WI38 (cell line): ENCODE measurements at regions not wholly inside any gene's neighbourhood (a gene's known extent, or its start where the extent isn't known, plus 50 kb on each side); places are given as distances from the start of the nearest gene placed in this dataset.
"Not testable (repeated sequence)": the region's sequence is repeated elsewhere in the genome, so short reads cannot be mapped to it uniquely, and the experiment has no call there.

Source experiments
- H3K4me3 ChIP-seq: 2 replicates; pipeline ENCODE4 v1.5.1; 2011; ENCODE audit warnings: low read depth, mild to moderate bottlenecking, control low read depth, low read length
- TF ChIP-seq, protein P1 (sequence below): IDR thresholded peaks from 2 replicates; pipeline ENCODE4 v1.5.1; 2012; ENCODE audit warnings: low read depth, mild to moderate bottlenecking, control low read depth, low read length

DNA sequence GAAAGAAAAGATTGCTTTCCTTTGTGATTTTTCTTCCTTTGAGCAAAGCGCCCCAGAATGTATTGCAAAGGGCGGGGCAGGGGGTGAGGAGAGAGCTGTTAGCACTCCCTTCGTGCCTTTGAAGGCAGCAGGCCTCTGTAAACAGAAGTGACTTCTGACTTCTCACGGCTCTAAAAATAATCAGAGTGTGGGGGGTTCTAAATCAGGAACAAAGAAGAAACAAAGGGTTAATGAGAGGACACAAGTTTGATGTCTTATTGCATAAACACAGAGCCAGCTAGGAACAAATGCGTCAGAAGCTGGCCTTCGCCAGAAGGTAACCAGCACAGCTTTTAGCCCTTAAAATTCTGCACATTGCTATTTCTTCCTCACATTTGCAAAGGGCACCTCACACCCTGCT is 626.2 kb downstream of the MID1IP1 start:
- H3K4me3 ChIP-seq: no peak overlapping the region
- TF ChIP-seq, protein P1, sequence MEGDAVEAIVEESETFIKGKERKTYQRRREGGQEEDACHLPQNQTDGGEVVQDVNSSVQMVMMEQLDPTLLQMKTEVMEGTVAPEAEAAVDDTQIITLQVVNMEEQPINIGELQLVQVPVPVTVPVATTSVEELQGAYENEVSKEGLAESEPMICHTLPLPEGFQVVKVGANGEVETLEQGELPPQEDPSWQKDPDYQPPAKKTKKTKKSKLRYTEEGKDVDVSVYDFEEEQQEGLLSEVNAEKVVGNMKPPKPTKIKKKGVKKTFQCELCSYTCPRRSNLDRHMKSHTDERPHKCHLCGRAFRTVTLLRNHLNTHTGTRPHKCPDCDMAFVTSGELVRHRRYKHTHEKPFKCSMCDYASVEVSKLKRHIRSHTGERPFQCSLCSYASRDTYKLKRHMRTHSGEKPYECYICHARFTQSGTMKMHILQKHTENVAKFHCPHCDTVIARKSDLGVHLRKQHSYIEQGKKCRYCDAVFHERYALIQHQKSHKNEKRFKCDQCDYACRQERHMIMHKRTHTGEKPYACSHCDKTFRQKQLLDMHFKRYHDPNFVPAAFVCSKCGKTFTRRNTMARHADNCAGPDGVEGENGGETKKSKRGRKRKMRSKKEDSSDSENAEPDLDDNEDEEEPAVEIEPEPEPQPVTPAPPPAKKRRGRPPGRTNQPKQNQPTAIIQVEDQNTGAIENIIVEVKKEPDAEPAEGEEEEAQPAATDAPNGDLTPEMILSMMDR: no peak

DNA sequence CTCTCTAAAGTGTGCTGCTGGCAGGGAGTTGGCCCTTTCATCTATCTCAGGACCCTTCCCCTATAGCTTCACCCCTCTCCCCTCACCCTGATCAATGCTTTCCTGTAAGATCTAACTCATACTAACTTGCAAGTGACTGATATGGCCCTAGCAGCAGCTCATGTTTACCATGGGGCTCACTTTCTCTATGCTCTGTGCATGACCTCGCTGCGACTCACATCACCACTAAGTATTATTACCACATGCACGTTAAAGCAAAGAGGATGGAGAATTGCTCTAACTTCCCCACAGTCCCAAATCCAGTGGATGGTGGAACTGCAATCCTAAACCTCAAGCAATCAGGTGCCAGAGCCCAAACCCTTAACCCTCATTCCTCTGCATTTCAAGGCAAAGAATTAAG is 626.6 kb downstream of the MID1IP1 start:
- TF ChIP-seq, protein P1: no peak
- H3K4me3 ChIP-seq: no peak overlapping the region

DNA sequence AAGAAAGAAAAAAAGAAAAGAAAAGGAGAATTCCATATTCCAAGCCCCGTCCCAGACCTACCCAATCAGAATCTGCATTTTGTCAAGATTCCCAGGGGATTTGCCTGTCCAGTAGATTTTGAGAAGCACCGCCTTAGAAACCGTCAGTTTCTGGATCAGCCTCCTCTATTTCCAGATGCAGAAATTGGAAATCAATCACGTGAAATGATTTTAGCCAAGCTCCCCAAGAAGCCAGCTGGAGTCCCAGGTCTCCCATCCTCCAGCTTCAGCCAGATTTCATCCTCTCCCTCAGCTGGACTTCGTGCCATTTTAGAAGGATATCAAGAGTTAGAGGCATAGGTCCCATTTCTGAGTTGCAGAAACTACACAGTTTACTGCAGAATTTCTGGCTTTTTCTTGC is 629.3 kb downstream of the MID1IP1 start:
- TF ChIP-seq, protein P1: no peak
- no peak overlapping the region for H3K4me3 ChIP-seq

DNA sequence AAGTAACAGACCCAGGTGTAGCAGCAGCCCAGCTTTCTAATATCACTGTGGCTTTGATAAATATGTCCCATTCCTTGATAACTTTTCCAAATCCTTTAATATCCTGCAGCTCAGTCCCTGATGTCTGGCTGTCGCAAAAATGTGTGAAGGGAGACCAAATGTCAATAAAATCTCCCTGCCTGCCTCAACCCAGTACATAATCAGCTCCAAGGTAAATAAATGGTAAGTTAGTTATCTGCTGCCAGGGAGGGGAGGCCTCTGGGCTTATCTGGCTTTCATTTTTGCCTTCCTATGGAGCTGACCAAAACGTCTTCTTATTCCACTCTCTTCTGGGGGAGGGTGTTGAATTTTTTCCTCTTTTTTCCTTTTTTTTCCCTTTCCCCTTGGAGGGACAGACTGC is 630.6 kb downstream of the MID1IP1 start:
- TF ChIP-seq, protein P1: no peak
- H3K4me3 ChIP-seq: no peak overlapping the region

DNA sequence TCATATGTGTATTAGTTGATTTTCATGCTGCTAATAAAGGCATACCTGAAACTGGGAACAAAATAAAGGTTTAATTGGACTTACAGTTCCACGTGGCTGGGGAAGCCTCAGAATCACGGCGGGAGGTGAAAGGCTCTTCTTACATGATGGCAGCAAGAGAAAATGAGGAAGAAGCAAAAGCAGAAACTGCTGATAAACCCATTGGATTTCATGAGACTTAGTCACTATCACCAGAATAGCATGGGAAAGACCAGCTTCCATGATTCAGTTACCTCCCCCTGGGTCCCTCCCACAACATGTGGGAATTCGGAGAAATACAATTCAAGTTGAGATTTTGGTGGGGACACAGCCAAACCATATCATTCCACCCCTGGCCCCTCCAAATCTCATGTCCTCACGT is 633.4 kb downstream of the MID1IP1 start:
- H3K4me3 ChIP-seq: not testable (repeated sequence)

DNA sequence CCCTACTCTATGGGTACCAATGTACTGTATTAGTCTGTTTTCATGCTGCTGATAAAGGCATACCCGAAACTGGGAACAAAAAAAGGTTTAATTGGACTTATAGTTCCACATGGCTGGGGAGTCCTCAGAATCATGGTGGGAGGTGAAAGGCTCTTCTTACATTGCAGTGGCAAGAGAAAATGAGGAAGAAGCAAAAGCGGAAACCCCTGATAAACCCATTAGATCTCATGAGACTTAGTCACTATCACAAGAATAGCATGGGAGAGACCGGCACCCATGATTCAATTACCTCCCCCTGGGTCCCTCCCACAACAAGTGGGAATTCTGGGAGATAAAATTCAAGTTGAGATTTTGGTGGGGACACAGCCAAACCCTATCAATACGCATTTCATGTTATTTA is 635.3 kb downstream of the MID1IP1 start:
- not testable (repeated sequence) for H3K4me3 ChIP-seq

DNA sequence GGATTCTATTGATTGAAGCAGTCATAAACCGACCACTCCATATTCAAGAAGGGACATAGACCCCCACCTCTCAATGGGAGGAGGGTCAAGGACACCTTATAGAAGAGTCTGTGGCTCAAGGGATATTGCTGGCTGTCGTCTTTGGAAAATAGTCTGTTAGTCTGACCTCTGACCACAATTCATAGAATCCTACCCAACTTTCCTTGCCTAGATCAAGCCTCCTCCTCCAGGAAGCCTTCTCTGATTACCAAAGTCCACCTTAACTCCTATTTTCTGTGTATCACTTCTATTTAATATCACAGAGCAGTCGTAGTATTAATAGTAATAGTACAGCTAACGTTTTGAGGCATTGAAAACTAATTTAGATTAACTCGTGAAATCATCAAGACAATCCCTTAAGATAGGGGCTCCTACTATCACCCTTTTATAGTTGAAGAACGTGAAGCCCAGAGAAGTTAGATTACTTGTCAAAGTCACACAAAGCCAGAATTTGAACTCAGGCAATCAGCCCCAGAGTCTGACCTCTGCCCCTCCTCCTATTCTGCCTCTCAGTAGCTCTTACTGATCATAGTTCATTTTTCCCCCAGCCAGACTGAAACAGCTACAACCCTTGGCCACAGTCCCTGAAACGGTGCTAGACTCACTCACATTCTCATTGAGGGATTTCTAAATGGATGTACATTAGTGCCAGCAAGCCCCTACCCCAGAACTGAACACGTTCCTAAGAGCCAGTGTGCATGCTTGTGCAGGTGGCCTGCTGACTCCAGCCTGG is 636.6 kb downstream of the MID1IP1 start:
- TF ChIP-seq, protein P1: no peak
- H3K4me3 ChIP-seq: no peak overlapping the region

DNA sequence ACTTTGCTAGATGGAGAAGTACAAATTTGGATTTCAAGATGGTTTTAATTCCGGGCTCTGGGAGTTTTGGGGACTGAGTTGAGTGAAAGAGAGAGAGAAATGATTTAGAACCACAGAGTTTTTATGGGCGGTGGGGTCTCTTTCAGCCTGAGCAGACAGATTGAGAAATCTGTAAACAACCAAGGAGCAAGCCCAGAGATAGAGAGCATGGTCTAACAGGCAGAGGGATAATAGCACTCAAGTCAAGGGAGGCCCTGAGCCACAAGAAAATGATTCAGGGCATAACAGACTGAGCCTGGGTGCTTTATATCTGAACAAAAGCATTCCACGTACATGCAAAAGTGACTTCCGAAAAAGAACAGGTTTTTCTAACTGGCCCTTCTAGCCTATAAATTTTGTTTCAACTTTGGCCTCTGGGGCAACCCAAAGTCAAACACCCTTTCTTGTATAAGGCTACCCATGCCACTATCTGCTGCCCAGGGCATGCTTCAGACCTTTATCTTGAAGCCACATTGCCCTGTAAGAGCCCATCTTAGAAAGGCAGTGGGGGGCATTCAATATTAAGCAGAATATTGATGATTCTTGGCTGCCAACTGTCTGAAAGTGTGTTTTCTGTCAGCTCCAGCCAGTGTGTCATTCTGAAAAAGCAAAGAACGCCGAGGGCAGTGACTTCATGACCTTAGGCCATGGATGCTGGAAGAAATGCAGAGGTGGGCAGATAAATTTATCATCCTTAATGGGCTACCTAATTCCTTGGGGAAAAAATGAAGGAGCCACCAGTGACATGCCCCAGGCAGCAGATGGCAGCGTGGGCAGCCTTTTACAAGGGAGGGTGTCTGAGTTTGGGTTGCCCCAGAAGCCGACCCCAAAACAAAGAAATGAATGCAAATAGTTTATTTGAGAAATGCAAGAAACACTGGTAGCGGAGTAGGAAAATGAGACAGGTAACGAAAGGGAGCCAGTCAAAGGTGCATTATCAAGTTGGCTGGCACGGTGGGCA is 637.6 kb downstream of the MID1IP1 start:
- TF ChIP-seq, protein P1: no peak
- no peak overlapping the region for H3K4me3 ChIP-seq
